ENCODE measurements at regions not wholly inside any gene's neighbourhood (a gene's known extent, or its start where the extent isn't known, plus 50 kb on each side); places are given as distances from the start of the nearest gene placed in this dataset.
A peak's percentile ranks its signal among the peaks of the same experiment; 100 is the strongest.

- ATAC-seq (no peak), DNase-seq (no peak)
- Histone ChIP-seq H3K4me3 (ENCODE audit: low read length) (no peak overlapping the region), H3K4me1 (ENCODE audit: control insufficient read depth, insufficient read depth, low read length) (no peaks in the 10 kb centered on the region), H3K27ac (ENCODE audit: low read length) (no peak overlapping the region), H3K27me3 (ENCODE audit: control insufficient read depth, insufficient read depth) (no peaks in the 10 kb centered on the region), H3K9me3 (ENCODE audit: control insufficient read depth, low read length) (no peaks in the 10 kb centered on the region)
- intact Hi-C loops (cut with DNase I): no loop called here
- WGBS: 81% methylated on average over 5 of the region's 5 CpGs
These were observed 556.5 kb downstream of the GABRG2 start for GRCh38 chr5:162624110-162624509.

GRCh38 chr5:162637481-162637880 is 569.9 kb downstream of the GABRG2 start:
- DNase-seq: no peak
- intact Hi-C loops (cut with DNase I): no loop called here
- H3K4me1 ChIP-seq (ENCODE audit: control insufficient read depth, insufficient read depth, low read length): no peaks in the 10 kb centered on the region
- no peak overlapping the region for H3K27ac ChIP-seq (ENCODE audit: low read length)
- H3K27me3 ChIP-seq (ENCODE audit: control insufficient read depth, insufficient read depth): no peaks in the 10 kb centered on the region
- no peak for ATAC-seq
- WGBS: 74% methylated on average over 7 of the region's 7 CpGs
- no peak overlapping the region for H3K4me3 ChIP-seq (ENCODE audit: low read length)
- peaks cover 10% of the 10 kb centered on the region for H3K9me3 ChIP-seq (ENCODE audit: control insufficient read depth, low read length)

GRCh38 chr5:162638849-162639248 is 571.3 kb downstream of the GABRG2 start:
- Histone ChIP-seq H3K9me3 (ENCODE audit: control insufficient read depth, low read length) (peaks cover 5% of the 10 kb centered on the region), H3K27me3 (ENCODE audit: control insufficient read depth, insufficient read depth) (no peaks in the 10 kb centered on the region), H3K4me3 (ENCODE audit: low read length) (no peak overlapping the region), H3K4me1 (ENCODE audit: control insufficient read depth, insufficient read depth, low read length) (no peaks in the 10 kb centered on the region), H3K27ac (ENCODE audit: low read length) (no peak overlapping the region)
- ATAC-seq (no peak), DNase-seq (no peak)
- 10% methylated on average over 1 of the region's 1 CpG for WGBS
- intact Hi-C loops (cut with DNase I): no loop called here

- no peaks in the 10 kb centered on the region for H3K9me3 ChIP-seq (ENCODE audit: control insufficient read depth, low read length)
- no peak overlapping the region for H3K27ac ChIP-seq (ENCODE audit: low read length)
- WGBS: 43% methylated on average over 4 of the region's 4 CpGs
- H3K4me3 ChIP-seq (ENCODE audit: low read length): no peak overlapping the region
- ATAC-seq: no peak
- H3K27me3 ChIP-seq (ENCODE audit: control insufficient read depth, insufficient read depth): no peaks in the 10 kb centered on the region
- no peak for DNase-seq
- intact Hi-C loops (cut with DNase I): no loop called here
- H3K4me1 ChIP-seq (ENCODE audit: control insufficient read depth, insufficient read depth, low read length): no peaks in the 10 kb centered on the region
These were observed 573.7 kb downstream of the GABRG2 start for GRCh38 chr5:162641142-162641813.

GRCh38 chr5:162654661-162655405 is 587.3 kb downstream of the GABRG2 start:
- no peak overlapping the region for H3K4me3 ChIP-seq (ENCODE audit: low read length)
- ATAC-seq: no peak
- intact Hi-C loops (cut with DNase I): no loop called here
- H3K9me3 ChIP-seq (ENCODE audit: control insufficient read depth, low read length): no peaks in the 10 kb centered on the region
- H3K27ac ChIP-seq (ENCODE audit: low read length): no peak overlapping the region
- H3K27me3 ChIP-seq (ENCODE audit: control insufficient read depth, insufficient read depth): no peaks in the 10 kb centered on the region
- H3K4me1 ChIP-seq (ENCODE audit: control insufficient read depth, insufficient read depth, low read length): no peaks in the 10 kb centered on the region
- WGBS: 61% methylated on average over 1 of the region's 1 CpG
- no peak for DNase-seq

GRCh38 chr5:162657076-162657475 is 589.5 kb downstream of the GABRG2 start:
- no peak for ATAC-seq
- WGBS: 56% methylated on average over 3 of the region's 3 CpGs
- intact Hi-C loops (cut with DNase I): no loop called here

GRCh38 chr5:162664846-162665245 is 597.3 kb downstream of the GABRG2 start:
- WGBS: 57% methylated on average over 3 of the region's 3 CpGs
- H3K27ac ChIP-seq (ENCODE audit: low read length): no peak overlapping the region
- no peak overlapping the region for H3K4me3 ChIP-seq (ENCODE audit: low read length)
- H3K4me1 ChIP-seq (ENCODE audit: control insufficient read depth, insufficient read depth, low read length): no peaks in the 10 kb centered on the region
- ATAC-seq: no peak
- H3K9me3 ChIP-seq (ENCODE audit: control insufficient read depth, low read length): no peaks in the 10 kb centered on the region
- no peaks in the 10 kb centered on the region for H3K27me3 ChIP-seq (ENCODE audit: control insufficient read depth, insufficient read depth)
- DNase-seq: no peak
- intact Hi-C loops (cut with DNase I): no loop called here

More at GRCh38 chr5:162657076-162657475, 589.5 kb downstream of the GABRG2 start:
- DNase-seq: no peak
- H3K4me1 ChIP-seq (ENCODE audit: control insufficient read depth, insufficient read depth, low read length): no peaks in the 10 kb centered on the region
- no peaks in the 10 kb centered on the region for H3K9me3 ChIP-seq (ENCODE audit: control insufficient read depth, low read length)
- no peak overlapping the region for H3K27ac ChIP-seq (ENCODE audit: low read length)
- no peak overlapping the region for H3K4me3 ChIP-seq (ENCODE audit: low read length)
- H3K27me3 ChIP-seq (ENCODE audit: control insufficient read depth, insufficient read depth): no peaks in the 10 kb centered on the region

GRCh38 chr5:162668926-162669325 is 601.4 kb downstream of the GABRG2 start:
- WGBS: 64% methylated on average over 3 of the region's 3 CpGs

GRCh38 chr5:162672061-162672460 is 604.5 kb downstream of the GABRG2 start:
- Histone ChIP-seq H3K9me3 (ENCODE audit: control insufficient read depth, low read length) (no peaks in the 10 kb centered on the region), H3K4me1 (ENCODE audit: control insufficient read depth, insufficient read depth, low read length) (no peaks in the 10 kb centered on the region), H3K4me3 (ENCODE audit: low read length) (no peak overlapping the region), H3K27ac (ENCODE audit: low read length) (no peak overlapping the region), H3K27me3 (ENCODE audit: control insufficient read depth, insufficient read depth) (no peaks in the 10 kb centered on the region)
- WGBS: 59% methylated on average over 1 of the region's 1 CpG
- intact Hi-C loops (cut with DNase I): no loop called here
- peak; percentile 74 to 77 for ATAC-seq
- DNase-seq: no peak

More at GRCh38 chr5:162668926-162669325, 601.4 kb downstream of the GABRG2 start:
- Histone ChIP-seq H3K4me3 (ENCODE audit: low read length) (no peak overlapping the region), H3K4me1 (ENCODE audit: control insufficient read depth, insufficient read depth, low read length) (no peaks in the 10 kb centered on the region), H3K9me3 (ENCODE audit: control insufficient read depth, low read length) (no peaks in the 10 kb centered on the region), H3K27me3 (ENCODE audit: control insufficient read depth, insufficient read depth) (no peaks in the 10 kb centered on the region), H3K27ac (ENCODE audit: low read length) (no peak overlapping the region)
- intact Hi-C loops (cut with DNase I): no loop called here
- no peak for DNase-seq
- no peak for ATAC-seq

- no peaks in the 10 kb centered on the region for H3K9me3 ChIP-seq (ENCODE audit: control insufficient read depth, low read length)
- H3K27me3 ChIP-seq (ENCODE audit: control insufficient read depth, insufficient read depth): no peaks in the 10 kb centered on the region
- WGBS: 76% methylated on average over 2 of the region's 2 CpGs
- no peak for ATAC-seq
- H3K27ac ChIP-seq (ENCODE audit: low read length): no peak overlapping the region
- no peak overlapping the region for H3K4me3 ChIP-seq (ENCODE audit: low read length)
- DNase-seq: no peak
- intact Hi-C loops (cut with DNase I): no loop called here
- no peaks in the 10 kb centered on the region for H3K4me1 ChIP-seq (ENCODE audit: control insufficient read depth, insufficient read depth, low read length)
These were observed 615.7 kb downstream of the GABRG2 start for GRCh38 chr5:162683284-162683683.

GRCh38 chr5:162684145-162684544 is 616.6 kb downstream of the GABRG2 start:
- WGBS: 47% methylated on average over 3 of the region's 3 CpGs
- no peaks in the 10 kb centered on the region for H3K4me1 ChIP-seq (ENCODE audit: control insufficient read depth, insufficient read depth, low read length)
- no peaks in the 10 kb centered on the region for H3K9me3 ChIP-seq (ENCODE audit: control insufficient read depth, low read length)
- no peak overlapping the region for H3K4me3 ChIP-seq (ENCODE audit: low read length)
- intact Hi-C loops (cut with DNase I): no loop called here
- H3K27ac ChIP-seq (ENCODE audit: low read length): no peak overlapping the region
- no peak for ATAC-seq
- H3K27me3 ChIP-seq (ENCODE audit: control insufficient read depth, insufficient read depth): no peaks in the 10 kb centered on the region
- no peak for DNase-seq
